Common myeloid progenitor, CD34-positive (primary cell): ENCODE measurements at regions not wholly inside any gene's neighbourhood (a gene's known extent, or its start where the extent isn't known, plus 50 kb on each side); places are given as distances from the start of the nearest gene placed in this dataset.

Source experiments
- CTCF ChIA-PET: fragments of 350-600 bp; sonication (Branson Sonifier 250); formaldehyde crosslinking; loops from one replicate; lab custom pipeline; 2021; ENCODE audit warnings: antibody characterized with exemption; lab: Charles Lee
- POLR2A ChIA-PET: fragments of 350-600 bp; sonication (Branson Sonifier 250); formaldehyde crosslinking; loops from one replicate; lab custom pipeline; 2021; ENCODE audit warnings: antibody characterized with exemption; lab: Charles Lee
- DNase-seq, 3 donors: peaks; one replicate each; pipeline versions ENCODE4 v3.0.0 to v3.0.0-alpha.2; 2013
- H3K27ac ChIP-seq, 2 experiments: 1 replicate in 1 of 2; 2 replicates in 1 of 2; pipeline ENCODE4 v1.7.0; 2013; ENCODE audit warnings: inconsistent platforms in 2 of 2, low read length in 2 of 2, mild to moderate bottlenecking in 2 of 2, low read depth in 1 of 2, moderate library complexity in 1 of 2; ENCODE audit not compliant: severe bottlenecking in 2 of 2, insufficient read depth in 1 of 2, poor library complexity in 1 of 2
- H3K27me3 ChIP-seq, 5 experiments: replicated peaks in 2 of 5; 1 replicate in 3 of 5; 2 replicates in 2 of 5; pipeline versions ENCODE4 v1.6.1 to v1.7.0; 2013; ENCODE audit warnings: low read length in 4 of 5, mild to moderate bottlenecking in 2 of 5, moderate library complexity in 2 of 5, inconsistent platforms in 1 of 5; ENCODE audit not compliant: insufficient read depth in 5 of 5, control insufficient read depth in 4 of 5
- H3K36me3 ChIP-seq, 4 experiments: 1 replicate in 2 of 4; 2 replicates in 2 of 4; pipeline versions ENCODE4 v1.6.1 to v1.7.0; 2013; ENCODE audit warnings: low read length in 3 of 4, control low read depth in 1 of 4, mild to moderate bottlenecking in 1 of 4; ENCODE audit not compliant: control insufficient read depth in 4 of 4, insufficient read depth in 4 of 4
- H3K4me1 ChIP-seq, 4 experiments: 1 replicate in 3 of 4; 2 replicates in 1 of 4; pipeline versions ENCODE4 v1.6.1 to v1.7.1; 2013; ENCODE audit warnings: low read length in 3 of 4, mild to moderate bottlenecking in 3 of 4, control low read depth in 1 of 4, inconsistent platforms in 1 of 4, moderate library complexity in 1 of 4; ENCODE audit not compliant: control insufficient read depth in 4 of 4, insufficient read depth in 4 of 4; ENCODE audit errors: control extremely low read depth in 1 of 4
- H3K4me3 ChIP-seq, 7 experiments: 1 replicate in 4 of 7; 2 replicates in 3 of 7; pipeline versions ENCODE4 v1.5.1 to v1.7.0; 2013; ENCODE audit warnings: mild to moderate bottlenecking in 7 of 7, low read length in 6 of 7, moderate library complexity in 6 of 7, inconsistent platforms in 2 of 7, low read depth in 2 of 7, control low read depth in 1 of 7; ENCODE audit not compliant: insufficient read depth in 4 of 7, control insufficient read depth in 1 of 7; ENCODE audit errors: extremely low read depth in 1 of 7
- H3K9me3 ChIP-seq, 5 experiments: 1 replicate in 4 of 5; 2 replicates in 1 of 5; pipeline versions ENCODE4 v1.6.1 to v1.7.1; 2013; ENCODE audit warnings: low read length in 4 of 5, mild to moderate bottlenecking in 2 of 5, inconsistent platforms in 1 of 5, low read depth in 1 of 5, moderate library complexity in 1 of 5; ENCODE audit not compliant: control insufficient read depth in 4 of 5, insufficient read depth in 2 of 5; ENCODE audit errors: control extremely low read depth in 1 of 5
- WGBS: methylation state at CpG from one replicate; pipeline ENCODE4 v1.1.5; 2013; ENCODE audit not compliant: insufficient coverage; 5-methylcytosine and 5-hydroxymethylcytosine counted together

DNA sequence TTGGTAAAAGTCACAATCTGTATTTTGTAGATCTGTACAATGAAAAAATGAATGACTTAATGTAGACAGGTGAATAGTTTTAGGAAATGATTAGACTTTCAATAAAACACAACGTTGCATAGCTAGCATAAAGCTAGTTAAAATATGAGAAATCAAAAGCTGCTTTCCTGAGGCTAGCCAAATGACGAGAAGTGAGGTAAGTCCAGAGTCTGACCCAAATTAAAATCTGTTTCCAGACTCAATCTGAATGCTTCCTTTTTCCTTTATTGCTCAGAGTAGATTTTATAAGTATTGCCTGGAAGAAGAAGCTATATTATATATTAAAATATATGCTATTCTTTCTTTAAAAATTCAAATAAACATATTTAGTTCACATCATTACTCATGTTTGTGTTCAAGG lies 615.4 kb downstream of the CD109 start:
- H3K9me3 ChIP-seq: peaks cover 0 to 2% (median 0%) of the 10 kb centered on the region in 5 experiments
- H3K36me3 ChIP-seq: no peaks in the 10 kb centered on the region
- DNase-seq: no peak
- peaks cover 0 to 1% (median 0%) of the 10 kb centered on the region in 5 experiments for H3K27me3 ChIP-seq
- ChIA-PET POLR2A (no interaction called here), CTCF (no interaction called here)
- no peaks in the 10 kb centered on the region for H3K4me1 ChIP-seq
- H3K27ac ChIP-seq: no peak overlapping the region
- H3K4me3 ChIP-seq: no peak overlapping the region
- 88% methylated on average over 2 of the region's 2 CpGs for WGBS

GRCh38 chr6:74289884-74290283 lies 593.9 kb downstream of the CD109 start:
- H3K4me1 ChIP-seq: no peaks in the 10 kb centered on the region
- no peaks in the 10 kb centered on the region for H3K9me3 ChIP-seq
- WGBS: 100% methylated on average over 2 of the region's 3 CpGs
- no peaks in the 10 kb centered on the region for H3K27me3 ChIP-seq
- H3K27ac ChIP-seq: no peak overlapping the region
- ChIA-PET POLR2A (no interaction called here), CTCF (no interaction called here)
- no peak overlapping the region for H3K4me3 ChIP-seq
- H3K36me3 ChIP-seq: no peaks in the 10 kb centered on the region
- DNase-seq: no peak

DNA sequence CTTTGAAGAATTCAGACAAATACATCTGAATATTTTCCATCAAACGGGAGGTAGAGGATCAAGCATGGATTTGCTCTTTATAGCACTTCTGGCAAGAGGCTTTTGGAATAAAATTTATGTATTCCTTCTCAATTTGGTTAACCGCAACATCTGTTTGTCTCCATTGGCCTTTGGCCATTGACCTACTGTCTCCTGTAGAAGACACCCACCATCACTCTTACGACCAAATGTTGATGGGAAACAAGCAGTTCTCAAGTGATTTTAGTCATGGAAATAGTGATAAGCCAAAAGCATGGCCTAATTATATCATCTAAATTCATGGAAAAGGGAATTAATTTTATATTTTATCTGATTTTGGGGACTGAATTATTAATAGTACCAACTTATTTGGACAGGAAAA lies 591.9 kb downstream of the CD109 start:
- H3K27ac ChIP-seq: no peak overlapping the region
- no peak for DNase-seq
- H3K27me3 ChIP-seq: no peaks in the 10 kb centered on the region
- no peak overlapping the region for H3K4me3 ChIP-seq
- no peaks in the 10 kb centered on the region for H3K4me1 ChIP-seq
- no CpG with 5 or more reads among the region's 3 CpGs for WGBS
- CTCF ChIA-PET: no interaction called here
- H3K9me3 ChIP-seq: no peaks in the 10 kb centered on the region
- no peaks in the 10 kb centered on the region for H3K36me3 ChIP-seq
- POLR2A ChIA-PET: no interaction called here

GRCh38 chr6:74287441-74287840 lies 591.4 kb downstream of the CD109 start:
- H3K27ac ChIP-seq: no peak overlapping the region
- H3K4me1 ChIP-seq: no peaks in the 10 kb centered on the region
- WGBS: no CpG with 5 or more reads among the region's 2 CpGs
- no peaks in the 10 kb centered on the region for H3K9me3 ChIP-seq
- ChIA-PET CTCF (no interaction called here), POLR2A (no interaction called here)
- H3K36me3 ChIP-seq: no peaks in the 10 kb centered on the region
- H3K4me3 ChIP-seq: no peak overlapping the region
- no peaks in the 10 kb centered on the region for H3K27me3 ChIP-seq
- no peak for DNase-seq

DNA sequence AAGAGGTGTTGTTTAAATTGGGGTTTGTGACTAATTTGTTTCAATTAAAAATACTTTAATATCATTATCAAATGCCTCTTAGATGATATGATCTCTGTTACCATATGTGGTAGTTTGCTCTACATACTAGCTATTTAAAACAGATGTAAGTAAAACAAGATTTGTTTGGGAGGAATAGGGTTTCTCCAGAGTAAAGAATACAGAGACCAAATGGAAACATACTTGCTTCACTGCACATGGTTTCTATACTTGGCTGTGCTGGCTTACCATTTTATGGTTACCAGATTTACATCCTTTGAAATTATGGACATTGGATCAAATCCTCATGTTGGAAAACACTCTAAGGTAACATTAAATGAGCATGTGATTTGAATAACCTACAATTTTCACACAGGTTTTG lies 588.3 kb downstream of the CD109 start:
- no peaks in the 10 kb centered on the region for H3K4me1 ChIP-seq
- ChIA-PET POLR2A (no interaction called here), CTCF (no interaction called here)
- H3K27me3 ChIP-seq: no peaks in the 10 kb centered on the region
- no peak overlapping the region for H3K4me3 ChIP-seq
- H3K36me3 ChIP-seq: no peaks in the 10 kb centered on the region
- no peak for DNase-seq
- H3K27ac ChIP-seq: no peak overlapping the region
- no peaks in the 10 kb centered on the region for H3K9me3 ChIP-seq

DNA sequence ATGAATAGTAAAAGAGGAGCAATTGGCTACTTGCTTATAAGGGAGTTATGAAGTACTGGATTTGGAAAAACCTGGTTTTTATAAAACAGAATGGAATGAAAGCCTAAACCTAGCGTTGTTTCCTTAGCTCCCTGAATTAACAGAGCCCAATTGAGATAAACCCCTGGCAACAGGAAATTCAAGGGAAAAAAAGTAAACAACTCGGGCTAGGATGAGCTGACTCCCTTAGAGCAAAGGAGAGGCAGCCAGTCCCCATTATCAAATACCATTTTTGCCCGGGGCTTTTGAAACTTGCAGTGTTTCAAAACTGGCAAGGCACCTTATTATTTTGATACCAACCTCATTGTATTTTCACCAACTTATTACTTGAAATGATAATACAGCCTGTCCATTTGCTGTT lies 587.5 kb downstream of the CD109 start:
- H3K4me3 ChIP-seq: no peak overlapping the region
- WGBS: 42% methylated on average over 2 of the region's 3 CpGs
- H3K36me3 ChIP-seq: no peaks in the 10 kb centered on the region
- H3K9me3 ChIP-seq: no peaks in the 10 kb centered on the region
- no peak for DNase-seq
- POLR2A ChIA-PET: no interaction called here
- no peak overlapping the region for H3K27ac ChIP-seq
- H3K4me1 ChIP-seq: no peaks in the 10 kb centered on the region
- no peaks in the 10 kb centered on the region for H3K27me3 ChIP-seq
- CTCF ChIA-PET: no interaction called here

GRCh38 chr6:74282143-74282689 lies 586.2 kb downstream of the CD109 start:
- H3K27ac ChIP-seq: no peak overlapping the region
- POLR2A ChIA-PET: no interaction called here
- CTCF ChIA-PET: no interaction called here
- H3K27me3 ChIP-seq: no peaks in the 10 kb centered on the region
- H3K36me3 ChIP-seq: no peaks in the 10 kb centered on the region
- WGBS: 100% methylated on average over 12 of the region's 13 CpGs
- H3K9me3 ChIP-seq: no peaks in the 10 kb centered on the region
- H3K4me3 ChIP-seq: no peak overlapping the region
- no peaks in the 10 kb centered on the region for H3K4me1 ChIP-seq
- no peak for DNase-seq
